ENCODE measurements at regions not wholly inside any gene's neighbourhood (a gene's known extent, or its start where the extent isn't known, plus 50 kb on each side); places are given as distances from the start of the nearest gene placed in this dataset.

- DNase-seq (ENCODE audit: low read depth in 2 of 2), result no peak
Measured at GRCh38 chr13:108435393-108436149, 166.1 kb downstream of the TNFSF13B start.

- no peak for DNase-seq (ENCODE audit: low read depth in 2 of 2)
Measured at GRCh38 chr13:108437496-108437895, 168.0 kb downstream of the TNFSF13B start.

- DNase-seq (ENCODE audit: low read depth in 2 of 2), result no peak
Measured at GRCh38 chr13:108439556-108439955, 170.0 kb downstream of the TNFSF13B start.

- DNase-seq (ENCODE audit: low read depth in 2 of 2), result no peak
Measured at GRCh38 chr13:108444448-108444847, 174.9 kb downstream of the TNFSF13B start.

- DNase-seq (ENCODE audit: low read depth in 2 of 2), result no peak
Measured at GRCh38 chr13:108448891-108449290, 179.4 kb downstream of the TNFSF13B start.

- no peak for DNase-seq (ENCODE audit: low read depth in 2 of 2)
Measured at GRCh38 chr13:108451121-108451520, 178.3 kb upstream of the MYO16 start.

- no peak for DNase-seq (ENCODE audit: low read depth in 2 of 2)
Measured at GRCh38 chr13:108455320-108455719, 174.1 kb upstream of the MYO16 start.

GRCh38 chr13:108460043-108460442 is 169.4 kb upstream of the MYO16 start:
- DNase-seq (ENCODE audit: low read depth in 2 of 2), result no peak

GRCh38 chr13:108460746-108461145 is 168.7 kb upstream of the MYO16 start:
- DNase-seq (ENCODE audit: low read depth in 2 of 2), result no peak

- DNase-seq (ENCODE audit: low read depth in 2 of 2), result peak; percentile 59 to 64
Measured at GRCh38 chr13:108463340-108463739, 166.1 kb upstream of the MYO16 start.

- DNase-seq (ENCODE audit: low read depth in 2 of 2), result no peak
Measured at GRCh38 chr13:108470921-108471320, 158.5 kb upstream of the MYO16 start.

- DNase-seq (ENCODE audit: low read depth in 2 of 2), result no peak
Measured at GRCh38 chr13:108475181-108475580, 154.2 kb upstream of the MYO16 start.

GRCh38 chr13:108477376-108477775 is 152.0 kb upstream of the MYO16 start:
- no peak for DNase-seq (ENCODE audit: low read depth in 2 of 2)

GRCh38 chr13:108478179-108478578 is 151.2 kb upstream of the MYO16 start:
- DNase-seq (ENCODE audit: low read depth in 2 of 2), result no peak

- DNase-seq (ENCODE audit: low read depth in 2 of 2), result no peak
Measured at GRCh38 chr13:108483981-108484380, 145.4 kb upstream of the MYO16 start.

GRCh38 chr13:108486096-108486495 is 143.3 kb upstream of the MYO16 start:
- no peak for DNase-seq (ENCODE audit: low read depth in 2 of 2)

GRCh38 chr13:108494991-108495645 is 134.3 kb upstream of the MYO16 start:
- no peak for DNase-seq (ENCODE audit: low read depth in 2 of 2)

- no peak for DNase-seq (ENCODE audit: low read depth in 2 of 2)
Measured at GRCh38 chr13:108495646-108496361, 133.6 kb upstream of the MYO16 start.

- no peak for DNase-seq (ENCODE audit: low read depth in 2 of 2)
Measured at GRCh38 chr13:108496362-108497210, 132.8 kb upstream of the MYO16 start.

GRCh38 chr13:108500711-108501110 is 128.7 kb upstream of the MYO16 start:
- no peak for DNase-seq (ENCODE audit: low read depth in 2 of 2)

GRCh38 chr13:108508263-108508662 is 121.1 kb upstream of the MYO16 start:
- DNase-seq (ENCODE audit: low read depth in 2 of 2), result no peak

GRCh38 chr13:108525827-108526226 is 103.6 kb upstream of the MYO16 start:
- no peak for DNase-seq (ENCODE audit: low read depth in 2 of 2)
